Panc1 (cell line): ENCODE measurements at regions not wholly inside any gene's neighbourhood (a gene's known extent, or its start where the extent isn't known, plus 50 kb on each side); places are given as distances from the start of the nearest gene placed in this dataset.

Source experiments
- POLR2AphosphoS5 ChIP-seq: IDR thresholded peaks from 2 replicates; pipeline ENCODE4 v1.6.1; 2012; ENCODE audit warnings: mild to moderate bottlenecking, low read depth, low read length, moderate library complexity
- SIN3A ChIP-seq: IDR thresholded peaks from 2 replicates; pipeline ENCODE4 v1.6.1; 2012; ENCODE audit warnings: low read depth, mild to moderate bottlenecking, low read length, moderate library complexity, borderline replicate concordance; ENCODE audit not compliant: insufficient read depth
- TCF7L2 ChIP-seq: IDR thresholded peaks from 2 replicates; pipeline ENCODE4 v1.6.1; 2011; ENCODE audit warnings: mild to moderate bottlenecking, low read depth, low read length, inconsistent platforms
- TF ChIP-seq, protein P1 (sequence below): fragments of 450-650 bp; IDR thresholded peaks from 2 replicates; pipeline ENCODE4 v1.5.1; 2017; ENCODE audit warnings: mild to moderate bottlenecking
- TF ChIP-seq, protein P2 (sequence below), 2 experiments: IDR thresholded peaks; 2 replicates each; pipeline ENCODE4 v1.6.1; 2011 to 2012; ENCODE audit warnings: low read depth in 2 of 2, control low read depth in 1 of 2, low read length in 1 of 2, mild to moderate bottlenecking in 1 of 2, moderate library complexity in 1 of 2; ENCODE audit not compliant: insufficient read depth in 1 of 2

DNA sequence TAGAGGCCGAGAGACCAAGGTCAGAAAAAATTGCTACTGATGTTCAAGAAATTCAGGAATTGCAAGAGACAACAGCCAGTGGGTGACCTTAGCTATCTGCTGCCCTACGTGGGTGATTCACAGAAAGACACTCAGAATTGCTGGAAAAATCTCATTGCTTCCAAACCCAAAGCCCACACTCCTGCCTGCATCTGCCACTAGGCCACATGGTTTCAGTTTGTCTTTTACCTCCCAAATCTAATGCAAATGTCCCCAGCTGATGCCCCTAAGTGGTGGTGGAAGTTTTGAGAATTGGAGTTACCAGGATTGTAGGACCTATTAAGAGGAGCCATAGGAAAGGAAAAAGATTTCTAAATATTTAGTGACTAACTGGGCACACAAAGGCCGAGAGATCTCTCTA, 341.5 kb upstream of the CHRM3 start:
- TF ChIP-seq POLR2AphosphoS5 = no peak
- TF ChIP-seq, protein P1, sequence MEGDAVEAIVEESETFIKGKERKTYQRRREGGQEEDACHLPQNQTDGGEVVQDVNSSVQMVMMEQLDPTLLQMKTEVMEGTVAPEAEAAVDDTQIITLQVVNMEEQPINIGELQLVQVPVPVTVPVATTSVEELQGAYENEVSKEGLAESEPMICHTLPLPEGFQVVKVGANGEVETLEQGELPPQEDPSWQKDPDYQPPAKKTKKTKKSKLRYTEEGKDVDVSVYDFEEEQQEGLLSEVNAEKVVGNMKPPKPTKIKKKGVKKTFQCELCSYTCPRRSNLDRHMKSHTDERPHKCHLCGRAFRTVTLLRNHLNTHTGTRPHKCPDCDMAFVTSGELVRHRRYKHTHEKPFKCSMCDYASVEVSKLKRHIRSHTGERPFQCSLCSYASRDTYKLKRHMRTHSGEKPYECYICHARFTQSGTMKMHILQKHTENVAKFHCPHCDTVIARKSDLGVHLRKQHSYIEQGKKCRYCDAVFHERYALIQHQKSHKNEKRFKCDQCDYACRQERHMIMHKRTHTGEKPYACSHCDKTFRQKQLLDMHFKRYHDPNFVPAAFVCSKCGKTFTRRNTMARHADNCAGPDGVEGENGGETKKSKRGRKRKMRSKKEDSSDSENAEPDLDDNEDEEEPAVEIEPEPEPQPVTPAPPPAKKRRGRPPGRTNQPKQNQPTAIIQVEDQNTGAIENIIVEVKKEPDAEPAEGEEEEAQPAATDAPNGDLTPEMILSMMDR = no peak
- no peak for TF ChIP-seq SIN3A
- TF ChIP-seq TCF7L2 = no peak
- TF ChIP-seq, protein P2, sequence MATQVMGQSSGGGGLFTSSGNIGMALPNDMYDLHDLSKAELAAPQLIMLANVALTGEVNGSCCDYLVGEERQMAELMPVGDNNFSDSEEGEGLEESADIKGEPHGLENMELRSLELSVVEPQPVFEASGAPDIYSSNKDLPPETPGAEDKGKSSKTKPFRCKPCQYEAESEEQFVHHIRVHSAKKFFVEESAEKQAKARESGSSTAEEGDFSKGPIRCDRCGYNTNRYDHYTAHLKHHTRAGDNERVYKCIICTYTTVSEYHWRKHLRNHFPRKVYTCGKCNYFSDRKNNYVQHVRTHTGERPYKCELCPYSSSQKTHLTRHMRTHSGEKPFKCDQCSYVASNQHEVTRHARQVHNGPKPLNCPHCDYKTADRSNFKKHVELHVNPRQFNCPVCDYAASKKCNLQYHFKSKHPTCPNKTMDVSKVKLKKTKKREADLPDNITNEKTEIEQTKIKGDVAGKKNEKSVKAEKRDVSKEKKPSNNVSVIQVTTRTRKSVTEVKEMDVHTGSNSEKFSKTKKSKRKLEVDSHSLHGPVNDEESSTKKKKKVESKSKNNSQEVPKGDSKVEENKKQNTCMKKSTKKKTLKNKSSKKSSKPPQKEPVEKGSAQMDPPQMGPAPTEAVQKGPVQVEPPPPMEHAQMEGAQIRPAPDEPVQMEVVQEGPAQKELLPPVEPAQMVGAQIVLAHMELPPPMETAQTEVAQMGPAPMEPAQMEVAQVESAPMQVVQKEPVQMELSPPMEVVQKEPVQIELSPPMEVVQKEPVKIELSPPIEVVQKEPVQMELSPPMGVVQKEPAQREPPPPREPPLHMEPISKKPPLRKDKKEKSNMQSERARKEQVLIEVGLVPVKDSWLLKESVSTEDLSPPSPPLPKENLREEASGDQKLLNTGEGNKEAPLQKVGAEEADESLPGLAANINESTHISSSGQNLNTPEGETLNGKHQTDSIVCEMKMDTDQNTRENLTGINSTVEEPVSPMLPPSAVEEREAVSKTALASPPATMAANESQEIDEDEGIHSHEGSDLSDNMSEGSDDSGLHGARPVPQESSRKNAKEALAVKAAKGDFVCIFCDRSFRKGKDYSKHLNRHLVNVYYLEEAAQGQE (IDR thresholded peaks at IDR 0.05; ENCODE audit: insufficient read depth in 1 of 2, low read depth in 2 of 2, low read length in 1 of 2) = no peak
